Activated T-cell treated with anti-CD3 and anti-CD28 coated beads for 48 hours (primary cell): ENCODE measurements at regions not wholly inside any gene's neighbourhood (a gene's known extent, or its start where the extent isn't known, plus 50 kb on each side); places are given as distances from the start of the nearest gene placed in this dataset.

ENCODE experiments used
- DNase-seq: peaks from one replicate; pipeline ENCODE4 v3.0.0-alpha.2; 2020; ENCODE audit warnings: low read depth

- no peak for DNase-seq
Measured at GRCh38 chr2:52934920-52935640, 832.5 kb upstream of the CHAC2 start.

DNA sequence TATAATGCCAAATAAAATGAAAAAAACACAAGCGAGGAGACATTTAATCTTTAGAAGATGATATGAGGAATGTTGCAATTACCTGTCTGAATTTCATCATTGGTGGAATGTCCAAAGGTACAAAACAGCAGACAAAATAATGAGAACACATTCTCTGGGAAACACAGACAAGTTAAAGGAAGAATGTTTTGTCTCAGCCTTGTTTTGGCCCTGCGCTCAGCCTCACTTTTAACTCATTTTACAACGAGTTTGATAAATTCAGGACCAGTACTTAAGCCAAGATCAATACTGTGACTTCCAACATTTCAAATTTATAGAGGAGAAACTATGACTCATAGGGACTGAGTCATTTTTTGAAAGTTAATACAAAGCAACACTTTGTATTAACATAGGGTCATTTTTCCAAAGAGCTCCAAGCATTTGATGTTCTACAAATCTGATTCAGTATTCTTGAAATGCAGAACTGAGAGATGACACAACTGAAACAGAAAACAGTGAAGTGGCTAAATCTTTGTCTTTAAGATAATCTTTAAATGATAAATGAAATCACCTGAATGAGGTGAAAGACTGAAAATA, 833.2 kb upstream of the CHAC2 start:
- DNase-seq = no peak

DNA sequence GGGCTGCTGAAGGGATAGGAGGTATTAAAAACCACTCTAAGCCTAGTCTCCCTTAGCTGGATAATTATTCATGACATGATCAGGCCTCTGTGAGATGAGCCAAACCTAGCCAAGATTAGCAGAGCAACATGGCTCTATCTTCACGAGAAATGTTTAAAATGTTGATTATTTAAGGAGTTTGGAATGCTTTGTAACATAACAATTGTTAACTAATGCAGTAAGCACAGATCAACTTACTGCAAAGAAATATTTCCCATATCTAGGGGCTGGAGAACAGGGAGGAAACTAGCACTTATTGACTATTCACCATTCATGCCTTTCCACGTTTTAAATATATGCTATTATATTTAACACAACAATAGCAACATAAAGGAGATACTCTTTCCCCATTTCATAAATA, 833.7 kb upstream of the CHAC2 start:
- DNase-seq = no peak

DNA sequence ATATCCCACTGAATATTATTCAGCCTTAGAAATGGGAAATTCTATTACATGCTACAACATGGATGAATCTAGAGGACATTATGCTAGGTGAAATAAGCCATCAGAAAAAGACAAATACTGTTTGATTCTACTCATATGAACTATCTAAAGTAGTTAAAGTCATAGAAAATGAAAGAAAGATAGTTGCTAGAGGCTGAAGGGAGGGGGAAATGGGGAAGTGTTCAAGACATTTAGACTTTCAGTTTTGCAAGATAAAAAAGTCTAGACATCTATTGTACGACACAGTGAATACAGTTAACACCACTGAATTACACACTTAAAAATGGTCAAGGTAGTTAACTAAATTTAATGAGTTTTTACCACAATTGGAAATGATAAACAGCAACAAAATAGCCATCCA, 835.9 kb upstream of the CHAC2 start:
- DNase-seq = no peak

GRCh38 chr2:52929412-52929811, 838.2 kb upstream of the CHAC2 start:
- no peak for DNase-seq

GRCh38 chr2:52919673-52920072, 847.9 kb upstream of the CHAC2 start:
- DNase-seq = no peak

DNA sequence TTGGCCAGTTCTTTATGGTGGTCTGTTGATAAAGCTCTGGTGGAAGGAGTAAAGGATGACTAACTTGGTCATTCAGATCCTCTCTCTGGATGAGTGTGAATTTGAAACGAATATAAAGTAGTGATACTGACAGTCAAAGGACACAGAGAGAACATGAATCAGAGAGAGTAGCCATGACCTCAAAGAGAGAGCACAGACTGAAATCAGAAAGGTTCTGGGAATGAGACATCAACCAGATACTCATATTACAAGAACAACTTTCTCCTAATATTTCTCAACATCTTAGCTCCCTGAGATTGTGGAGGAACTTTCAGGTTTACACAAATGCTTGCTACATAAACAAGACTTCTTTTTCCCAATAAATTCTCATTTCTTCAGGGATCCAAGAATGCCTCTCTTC, 849.1 kb upstream of the CHAC2 start:
- no peak for DNase-seq

DNA sequence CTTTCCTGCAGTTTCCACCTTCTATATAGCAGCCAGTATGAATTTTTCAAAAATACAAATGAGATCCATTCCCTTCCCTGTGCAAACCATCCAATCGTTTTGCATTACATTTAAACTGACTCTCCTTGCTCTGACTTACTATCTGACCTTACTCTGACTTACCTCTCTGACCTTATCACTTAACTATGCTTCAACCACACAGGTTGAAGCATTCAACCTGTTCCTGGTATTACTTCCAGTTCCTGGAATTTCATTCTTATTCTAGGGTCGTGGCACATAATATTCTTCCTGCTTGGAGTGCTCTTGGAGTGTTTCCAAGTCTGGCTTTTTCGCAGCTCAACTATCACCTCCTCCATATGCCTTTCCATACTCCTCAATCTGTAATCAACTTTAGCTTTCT, 850.6 kb upstream of the CHAC2 start:
- no peak for DNase-seq

- no peak for DNase-seq
Measured at GRCh38 chr2:52904355-52904891, 863.2 kb upstream of the CHAC2 start.

DNA sequence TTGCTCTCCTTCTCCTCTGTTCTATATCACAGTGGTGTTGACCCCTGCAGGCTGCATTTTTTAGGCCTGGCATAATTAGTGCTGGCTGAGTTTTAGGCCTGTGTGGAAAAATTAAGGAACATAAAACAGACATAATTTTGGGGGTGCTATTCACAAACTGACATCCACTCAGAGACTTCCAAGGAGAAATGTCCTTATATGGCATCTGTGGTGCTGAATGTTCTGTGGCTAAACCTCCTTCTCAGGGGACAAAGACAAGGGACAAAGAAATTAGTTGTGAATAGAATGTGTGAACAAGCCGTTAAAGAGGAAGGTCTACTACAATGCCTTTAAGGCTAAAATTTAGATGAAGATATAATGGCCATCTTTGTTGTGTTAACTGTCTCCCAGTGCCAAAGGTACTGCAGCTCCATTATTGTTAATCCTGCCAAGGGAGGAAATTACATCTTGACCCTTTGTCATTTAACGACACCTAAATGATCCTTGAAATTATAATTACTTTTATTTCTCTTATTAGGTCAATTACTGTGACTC, 870.0 kb upstream of the CHAC2 start:
- no peak for DNase-seq

- no peak for DNase-seq
Measured at GRCh38 chr2:52895726-52896340, 871.8 kb upstream of the CHAC2 start.

DNA sequence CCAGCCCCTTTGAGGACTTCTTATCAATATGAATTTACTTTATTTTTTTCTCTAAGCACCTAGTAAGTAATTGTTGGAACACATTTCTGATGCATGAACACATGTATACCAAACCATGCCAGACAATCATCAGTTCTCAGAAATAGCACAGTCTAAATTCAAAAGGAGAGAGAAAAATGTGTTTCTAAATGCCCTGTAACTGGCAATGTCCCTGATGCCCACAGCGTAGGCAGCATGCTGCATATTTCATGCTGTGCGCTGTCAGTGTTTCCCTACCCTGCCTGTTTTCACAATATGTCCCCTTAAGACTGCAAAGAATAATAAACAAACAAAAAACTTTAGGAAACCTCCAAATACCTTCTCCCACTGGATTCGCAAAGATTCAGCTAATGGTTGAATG, 881.0 kb upstream of the CHAC2 start:
- DNase-seq = no peak

DNA sequence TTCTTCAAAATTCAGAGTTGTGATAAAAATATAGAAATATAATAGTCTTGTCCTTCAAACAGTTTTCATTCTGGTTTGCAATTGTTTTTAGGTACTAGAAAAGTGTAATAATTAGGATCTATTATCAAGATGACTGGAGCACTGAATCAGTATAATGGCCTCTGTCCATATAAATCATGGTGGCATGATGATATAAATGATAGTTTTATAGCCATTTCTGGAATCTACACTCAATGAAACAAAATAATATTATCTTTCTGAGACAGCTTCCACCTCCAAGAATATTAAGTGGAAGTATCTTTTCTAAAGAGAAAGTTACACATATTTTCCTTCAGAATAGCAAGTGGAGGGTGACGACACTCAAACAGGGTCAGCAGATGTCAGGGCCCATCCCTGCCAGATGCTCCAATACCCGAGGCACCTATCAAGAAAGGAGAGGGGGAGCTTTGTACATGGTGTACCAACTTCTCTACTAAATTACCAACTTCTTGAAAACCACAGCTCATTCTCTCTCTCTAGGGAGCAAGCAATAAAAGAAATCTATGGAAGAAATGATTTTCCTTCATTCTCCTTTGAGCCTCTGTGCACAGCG, 882.7 kb upstream of the CHAC2 start:
- no peak for DNase-seq

- no peak for DNase-seq
Measured at GRCh38 chr2:52882974-52883373, 884.6 kb upstream of the CHAC2 start.

DNA sequence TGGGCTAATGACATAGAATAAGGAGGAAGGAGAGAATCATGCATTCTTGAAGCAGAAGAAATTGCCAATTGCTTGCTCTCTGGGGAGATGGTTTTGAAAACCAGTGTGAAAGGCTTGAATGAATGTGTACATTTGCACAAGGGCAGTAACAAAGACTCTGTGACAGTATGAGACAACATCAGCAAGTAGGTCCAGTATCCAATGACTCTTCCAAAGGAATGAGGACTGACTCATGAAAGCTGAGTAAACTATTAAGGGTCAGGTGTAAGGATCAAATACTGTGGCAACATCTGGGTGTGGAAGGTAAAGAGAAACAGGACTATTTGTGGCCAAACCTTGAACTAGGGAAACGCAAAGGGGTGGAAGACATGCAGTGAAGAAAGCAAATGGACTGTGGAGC, 886.0 kb upstream of the CHAC2 start:
- no peak for DNase-seq

DNA sequence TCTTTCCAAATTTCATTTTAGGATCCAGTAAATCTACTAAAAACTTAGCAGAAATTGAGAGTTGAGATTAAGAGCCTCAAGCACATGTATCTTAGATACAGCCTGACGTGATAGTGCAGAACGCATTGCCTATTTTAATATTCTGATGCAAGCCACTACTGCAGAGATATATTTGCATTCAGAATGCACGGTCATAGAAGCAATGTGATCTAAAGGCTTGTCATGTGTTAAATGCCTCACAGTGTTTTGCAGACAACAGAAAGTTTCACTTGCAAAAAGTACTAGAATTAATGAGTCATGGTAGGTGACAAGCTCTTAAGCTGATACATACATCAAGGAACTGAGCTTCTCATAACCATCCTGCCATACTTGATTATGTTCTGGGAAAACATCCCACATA, 886.7 kb upstream of the CHAC2 start:
- DNase-seq = no peak

GRCh38 chr2:52879561-52879960, 888.0 kb upstream of the CHAC2 start:
- DNase-seq = no peak

DNA sequence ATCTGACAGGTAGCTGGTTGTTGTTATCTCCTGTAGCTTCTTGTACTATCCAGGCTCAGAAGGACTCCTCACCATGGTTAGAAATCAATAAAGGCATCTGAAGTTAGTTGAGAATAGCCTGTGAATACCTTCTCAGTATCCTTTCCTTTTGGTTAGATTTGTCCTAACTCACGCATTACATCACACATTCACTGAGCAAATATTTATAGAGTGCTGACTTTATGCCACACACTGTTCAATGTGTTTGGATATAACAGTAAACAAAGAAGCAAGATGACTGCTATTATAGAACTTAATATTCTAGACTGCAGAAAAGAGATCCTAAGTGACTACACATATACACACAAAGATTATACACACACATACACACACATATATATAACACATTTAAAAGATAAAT, 889.9 kb upstream of the CHAC2 start:
- DNase-seq = no peak

DNA sequence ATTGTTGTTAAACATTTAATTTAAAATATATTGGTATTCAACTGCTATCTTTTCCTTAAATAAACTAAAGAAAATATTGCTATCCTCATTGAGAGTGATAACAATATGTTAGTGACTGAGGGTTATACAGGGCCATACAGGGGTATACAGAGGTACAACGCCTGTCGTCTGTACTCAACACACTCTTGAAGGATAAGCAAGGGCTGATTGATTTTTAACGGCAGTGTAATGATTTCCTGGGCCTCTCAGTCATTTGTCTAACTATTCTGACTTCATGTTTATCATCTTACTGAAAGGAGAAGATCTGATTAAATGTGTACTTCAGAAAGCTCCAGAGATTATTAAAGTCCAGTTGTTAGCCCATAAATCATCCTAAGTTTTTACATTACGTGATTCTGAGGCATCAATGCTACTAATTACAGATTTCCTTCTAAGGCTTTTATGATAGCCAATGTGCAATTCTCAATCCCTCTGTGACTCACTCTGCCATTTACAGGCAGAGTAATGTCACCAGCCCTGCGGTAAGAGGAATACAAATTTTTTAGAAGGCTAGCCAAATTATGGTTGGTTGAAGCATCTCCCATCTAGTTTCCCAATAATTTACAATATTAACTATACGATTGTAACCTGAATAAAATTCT, 893.0 kb upstream of the CHAC2 start:
- DNase-seq = no peak

DNA sequence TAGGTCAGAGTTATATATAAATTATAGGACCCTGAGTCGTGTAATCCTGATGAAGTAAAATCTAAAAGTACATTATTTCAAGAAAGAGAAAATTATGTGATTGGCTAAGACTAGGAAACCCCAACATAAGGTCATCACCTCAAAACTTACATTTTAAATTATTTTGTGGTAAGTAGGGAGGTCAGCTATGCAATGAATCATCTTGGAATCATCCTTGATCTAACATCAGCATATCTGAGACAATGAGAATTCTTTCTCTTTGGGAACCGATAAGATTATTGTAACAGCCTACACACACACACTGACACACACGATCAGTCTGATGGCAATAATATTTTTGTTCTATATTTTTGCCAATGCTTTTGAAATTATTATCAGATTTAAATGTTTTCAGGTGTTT, 904.8 kb upstream of the CHAC2 start:
- DNase-seq = no peak

- DNase-seq = no peak
Measured at GRCh38 chr2:52861596-52861995, 906.0 kb upstream of the CHAC2 start.

- DNase-seq = no peak
Measured at GRCh38 chr2:52859065-52859464, 908.5 kb upstream of the CHAC2 start.
